SK-N-SH (cell line): ENCODE measurements at regions not wholly inside any gene's neighbourhood (a gene's known extent, or its start where the extent isn't known, plus 50 kb on each side); places are given as distances from the start of the nearest gene placed in this dataset.
A peak's percentile ranks its signal among the peaks of the same experiment; 100 is the strongest.

Experiments used
- CTCF ChIA-PET: fragments of 300-600, 350-600 bp; formaldehyde crosslinking; extraction: SDS; loops from one replicate; lab custom pipeline; 2021; lab: Yijun Ruan, JAX
- POLR2A ChIA-PET: fragments of 350-600 bp; sonication (Branson Sonifier 250); formaldehyde crosslinking; extraction: SDS; loops from one replicate; lab custom pipeline; 2020; ENCODE audit warnings: antibody characterized with exemption, inconsistent platforms; lab: Yijun Ruan, JAX
- DNase-seq: peaks from one replicate; pipeline ENCODE4 v3.0.0; 2012
- H2AFZ ChIP-seq: fragments of 200-600 bp; sonication (generic); 2 replicates; pipeline ENCODE4 v1.8.1; 2016; ENCODE audit warnings: antibody characterized with exemption, mild to moderate bottlenecking, low read depth
- H3F3A ChIP-seq: fragments of 200-600 bp; sonication (generic); replicated peaks from 2 replicates; pipeline ENCODE3; 2016; ENCODE audit warnings: antibody characterized with exemption, mild to moderate bottlenecking; ENCODE audit not compliant: insufficient read depth
- H3K27ac ChIP-seq, 2 experiments: fragments of 200-500 bp in 1 of 2; fragments of 200-600 bp in 1 of 2; sonication (Bioruptor generic) in 1 of 2; sonication (generic), shearing (Covaris generic) in 1 of 2; 2 replicates each; pipeline versions ENCODE4 v1.5.1 to v1.6.1; 2014 to 2016; ENCODE audit warnings: low read depth in 2 of 2, inconsistent platforms in 1 of 2, low read length in 1 of 2, mild to moderate bottlenecking in 1 of 2, mixed read lengths in 1 of 2
- H3K27me3 ChIP-seq: fragments of 200-600 bp; sonication (generic), shearing (Covaris generic); 2 replicates; pipeline ENCODE4 v1.6.1; 2016; ENCODE audit warnings: mixed run types; ENCODE audit not compliant: insufficient read depth
- H3K36me3 ChIP-seq, 2 experiments: fragments of 200-500 bp in 1 of 2; fragments of 200-600 bp in 1 of 2; sonication (Bioruptor generic) in 1 of 2; sonication (generic) in 1 of 2; replicated peaks in 1 of 2; 2 replicates each; pipeline versions ENCODE3 to v1.5.1; 2014 to 2016; ENCODE audit warnings: low read length in 1 of 2, mild to moderate bottlenecking in 1 of 2; ENCODE audit not compliant: insufficient read depth in 2 of 2, control insufficient read depth in 1 of 2
- H3K4me1 ChIP-seq, 2 experiments: fragments of 200-500 bp in 1 of 2; fragments of 200-600 bp in 1 of 2; sonication (Bioruptor generic) in 1 of 2; sonication (generic), shearing (Covaris generic) in 1 of 2; 2 replicates each; pipeline versions ENCODE4 v1.5.1 to v1.6.1; 2014 to 2016; ENCODE audit warnings: low read depth in 1 of 2, low read length in 1 of 2, mixed run types in 1 of 2; ENCODE audit not compliant: insufficient read depth in 2 of 2, control insufficient read depth in 1 of 2
- H3K4me2 ChIP-seq: fragments of 200-600 bp; sonication (generic), shearing (Covaris generic); 2 replicates; pipeline ENCODE4 v1.6.1; 2017; ENCODE audit warnings: mixed run types
- H3K4me3 ChIP-seq, 2 experiments: fragments of 200-500 bp in 1 of 2; fragments of 200-600 bp in 1 of 2; sonication (Bioruptor generic) in 1 of 2; sonication (generic), shearing (Covaris generic) in 1 of 2; 2 replicates each; pipeline versions ENCODE4 v1.5.1 to v1.8.1; 2014 to 2016; ENCODE audit warnings: low read depth in 2 of 2, inconsistent platforms in 1 of 2, low read length in 1 of 2, mild to moderate bottlenecking in 1 of 2, mixed read lengths in 1 of 2, moderate library complexity in 1 of 2
- H3K79me2 ChIP-seq: fragments of 200-600 bp; sonication (generic); 2 replicates; pipeline ENCODE4 v1.8.1; 2017; ENCODE audit warnings: mild to moderate bottlenecking; ENCODE audit not compliant: insufficient read depth
- H3K9ac ChIP-seq: fragments of 200-600 bp; sonication (generic); 2 replicates; pipeline ENCODE4 v1.6.1; 2017; ENCODE audit warnings: mixed run types
- H3K9me2 ChIP-seq: fragments of 200-600 bp; sonication (generic); 2 replicates; pipeline ENCODE4 v1.6.1; 2017; ENCODE audit warnings: mixed run types
- H3K9me3 ChIP-seq: fragments of 200-600 bp; sonication (generic); 2 replicates; pipeline ENCODE4 v1.6.1; 2017; ENCODE audit warnings: mixed run types, mild to moderate bottlenecking, moderate library complexity
- H4K20me1 ChIP-seq: fragments of 200-600 bp; sonication (generic); 2 replicates; pipeline ENCODE4 v1.6.1; 2017; ENCODE audit warnings: mild to moderate bottlenecking, mixed run types; ENCODE audit not compliant: insufficient read depth
- CTCF ChIP-seq: fragments of 200-600 bp; sonication (generic); IDR thresholded peaks from 2 replicates; pipeline ENCODE4 v1.6.1; 2017; ENCODE audit warnings: antibody characterized with exemption, mild to moderate bottlenecking, moderate library complexity
- EP300 ChIP-seq, 2 experiments: IDR thresholded peaks; 2 replicates each; pipeline versions ENCODE4 v1.4.0 to v1.6.1; 2012; ENCODE audit warnings: borderline replicate concordance in 1 of 2, low read depth in 1 of 2, low read length in 1 of 2
- EZH2phosphoT487 ChIP-seq: fragments of 200-600 bp; sonication (generic); IDR thresholded peaks from 2 replicates; pipeline ENCODE4 v1.6.1; 2017; ENCODE audit warnings: low read depth, mixed run types, mild to moderate bottlenecking, antibody characterized with exemption, moderate library complexity, borderline replicate concordance
- FOXJ3 ChIP-seq: sonication (generic); formaldehyde crosslinking; IDR thresholded peaks from 2 replicates; pipeline ENCODE4 v1.5.1; 2020; ENCODE audit warnings: mild to moderate bottlenecking, missing genetic modification reagents
- FOXM1 ChIP-seq: IDR thresholded peaks from 2 replicates; pipeline ENCODE4 v1.4.0; 2012; ENCODE audit warnings: low read depth, mild to moderate bottlenecking
- GATA2 ChIP-seq: sonication (generic); formaldehyde crosslinking; IDR thresholded peaks from 2 replicates; pipeline ENCODE4 v1.5.0; 2020; ENCODE audit warnings: mild to moderate bottlenecking, missing genetic modification reagents
- IRF3 ChIP-seq: fragments of 150-350 bp; IDR thresholded peaks from 2 replicates; pipeline ENCODE4 v1.6.1; 2016; ENCODE audit warnings: mild to moderate bottlenecking, low read depth, low read length
- MEF2A ChIP-seq: IDR thresholded peaks from 2 replicates; pipeline ENCODE4 v1.4.0; 2012; ENCODE audit warnings: low read depth, borderline replicate concordance
- MXI1 ChIP-seq: IDR thresholded peaks from 2 replicates; pipeline ENCODE4 v1.6.1; 2012; ENCODE audit warnings: mild to moderate bottlenecking, low read depth, low read length, improper control_type of control experiment
- NFIC ChIP-seq: IDR thresholded peaks from 2 replicates; pipeline ENCODE4 v1.4.0; 2012; ENCODE audit warnings: borderline replicate concordance
- NRF1 ChIP-seq: IDR thresholded peaks from 2 replicates; pipeline ENCODE4 v1.6.1; 2012; ENCODE audit warnings: low read depth, mild to moderate bottlenecking, low read length
- POLR2AphosphoS5 ChIP-seq: IDR thresholded peaks from 2 replicates; pipeline ENCODE4 v1.6.1; 2012; ENCODE audit warnings: low read depth, low read length
- RAD21 ChIP-seq: IDR thresholded peaks from 2 replicates; pipeline ENCODE4 v1.6.1; 2012; ENCODE audit warnings: mild to moderate bottlenecking, low read length
- RCOR1 ChIP-seq: fragments of 150-350 bp; IDR thresholded peaks from 2 replicates; pipeline ENCODE4 v1.6.1; 2017; ENCODE audit warnings: antibody characterized with exemption, low read length
- REST ChIP-seq: IDR thresholded peaks from 2 replicates; pipeline ENCODE4 v1.6.1; 2012; ENCODE audit warnings: mild to moderate bottlenecking, low read depth, low read length, moderate library complexity
- RXRA ChIP-seq: IDR thresholded peaks from 2 replicates; pipeline ENCODE4 v1.4.0; 2012; ENCODE audit warnings: low read depth, mild to moderate bottlenecking, borderline replicate concordance
- SIN3A ChIP-seq: IDR thresholded peaks from 2 replicates; pipeline ENCODE4 v1.6.1; 2012; ENCODE audit warnings: low read depth, mild to moderate bottlenecking, low read length, moderate library complexity, borderline replicate concordance
- TAF1 ChIP-seq: IDR thresholded peaks from 2 replicates; pipeline ENCODE4 v1.6.1; 2012; ENCODE audit warnings: low read depth, mild to moderate bottlenecking, low read length, moderate library complexity, borderline replicate concordance
- WGBS: methylation state at CpG from one replicate; pipeline ENCODE4 v1.1.6; 2017; ENCODE audit warnings: low lambda C conversion rate; 5-methylcytosine and 5-hydroxymethylcytosine counted together

GRCh38 chr13:44803390-44803789 lies 185.9 kb downstream of the NUFIP1 start:
- Histone ChIP-seq H4K20me1 (no peaks in the 10 kb centered on the region), H3F3A (no peaks in the 10 kb centered on the region), H3K27ac (no peak overlapping the region), H3K9me3 (no peaks in the 10 kb centered on the region), H3K9ac (no peak overlapping the region), H3K4me2 (no peak overlapping the region), H3K9me2 (no peaks in the 10 kb centered on the region), H3K36me3 (no peaks in the 10 kb centered on the region), H2AFZ (no peak overlapping the region), H3K4me3 (no peak overlapping the region), H3K79me2 (no peaks in the 10 kb centered on the region), H3K27me3 (no peaks in the 10 kb centered on the region), H3K4me1 (peaks cover 0 to 8% of the 10 kb centered on the region in 2 experiments; a peak in 1 of 4 replicates)
- ChIA-PET CTCF (interaction anchor here (1.2 kb wide), 1 partner anchor 101 kb away, joined by 3 read pairs; no protein-coding TSS in a partner anchor), POLR2A (no interaction called here)
- no peak for TF ChIP-seq GATA2 (CRISPR knock-in tag)
- TF ChIP-seq NFIC: no peak
- no peak for TF ChIP-seq FOXJ3
- TF ChIP-seq RXRA: no peak
- no peak for TF ChIP-seq IRF3
- TF ChIP-seq NRF1: no peak
- no peak for TF ChIP-seq MEF2A
- no peak for TF ChIP-seq CTCF
- TF ChIP-seq SIN3A: no peak
- no peak for TF ChIP-seq POLR2AphosphoS5
- no peak for TF ChIP-seq RCOR1
- DNase-seq: no peak
- WGBS: 92% methylated on average over 4 of the region's 4 CpGs

GRCh38 chr13:44802491-44802890 lies 186.8 kb downstream of the NUFIP1 start:
- Histone ChIP-seq H3K4me2 (peak overlapping the region; percentile 25; the same call in 1 of the 2 replicates), H3F3A (no peaks in the 10 kb centered on the region), H3K27ac (peak overlapping the region in 1 of 2 experiments; percentile 28; a peak in 1 of 4 replicates), H3K9ac (no peak overlapping the region), H3K9me3 (no peaks in the 10 kb centered on the region), H2AFZ (no peak overlapping the region; the same call in 1 of the 2 replicates), H3K36me3 (no peaks in the 10 kb centered on the region), H3K27me3 (no peaks in the 10 kb centered on the region), H3K9me2 (no peaks in the 10 kb centered on the region), H3K4me1 (peaks cover 0 to 8% of the 10 kb centered on the region in 2 experiments; a peak in 1 of 4 replicates), H3K4me3 (no peak overlapping the region), H4K20me1 (no peaks in the 10 kb centered on the region), H3K79me2 (no peaks in the 10 kb centered on the region)
- CTCF ChIA-PET: interaction anchor here (1.2 kb wide), 1 partner anchor 100 kb away, joined by 3 read pairs; no protein-coding TSS in a partner anchor
- DNase-seq: no peak
- POLR2A ChIA-PET: no interaction called here
- WGBS: 85% methylated on average over 4 of the region's 4 CpGs
- TF ChIP-seq RXRA (no peak), POLR2AphosphoS5 (no peak), TAF1 (no peak), RCOR1 (no peak), FOXM1 (no peak), EP300 (IDR thresholded peaks at IDR 0.05; ENCODE audit: borderline replicate concordance in 1 of 2, low read depth in 1 of 2, low read length in 1 of 2) (no peak), IRF3 (no peak), RAD21 (no peak), EZH2phosphoT487 (no peak), MXI1 (no peak), REST (no peak)
